ENCODE measurements at regions not wholly inside any gene's neighbourhood (a gene's known extent, or its start where the extent isn't known, plus 50 kb on each side); places are given as distances from the start of the nearest gene placed in this dataset.

- Histone ChIP-seq H3K4me1 (ENCODE audit: control insufficient read depth, insufficient read depth, low read length) (no peaks in the 10 kb centered on the region), H3K36me3 (ENCODE audit: control insufficient read depth, insufficient read depth, low read length) (no peaks in the 10 kb centered on the region), H3K4me3 (ENCODE audit: low read depth in 2 of 2, low read length in 2 of 2) (no peak overlapping the region), H3K9me3 (ENCODE audit: control insufficient read depth, insufficient read depth, low read depth, low read length) (0 out of 2 replicates have a peak, but pooled peaks cover 3% of the 10 kb centered on the region), H3K27me3 (ENCODE audit: control insufficient read depth, insufficient read depth, low read length) (no peaks in the 10 kb centered on the region), H3K27ac (ENCODE audit: low read length) (no peak overlapping the region)
- ATAC-seq (no peak; the same call in 1 of the 2 replicates), DNase-seq (ENCODE audit: low read depth, low spot score) (no peak)
- BruUV-seq (replicated peaks): no TSS peak
- intact Hi-C loops (cut with micrococcal nuclease; ENCODE audit: unreplicated experiment) (no loop called here), in situ Hi-C loops (cut with HindIII; ENCODE audit: low pct_unique_long_range_greater_than_20kb, low sequenced_read_pairs) (no loop called here)
- CTCF ChIA-PET: no interaction called here
- TF ChIP-seq TCF7L2 (IDR thresholded peaks at IDR 0.05; ENCODE audit: low read depth, low read length) (no peak), POLR2AphosphoS5 (IDR thresholded peaks at IDR 0.05; ENCODE audit: low read depth, low read length) (no peak), REST (IDR thresholded peaks at IDR 0.05; ENCODE audit: insufficient read depth in 1 of 2, low read depth in 2 of 2, low read length in 1 of 2) (no peak), CTCF (IDR thresholded peaks at IDR 0.05) (no peak), SIN3A (IDR thresholded peaks at IDR 0.05; ENCODE audit: borderline replicate concordance, insufficient read depth, low read depth, low read length) (no peak)
- POLR2A ChIA-PET: no interaction called here
Observed at GRCh38 chr4:96736352-96736889, 896.5 kb downstream of the PDHA2 start.

- no peak for ATAC-seq
- no peak for DNase-seq (ENCODE audit: low read depth, low spot score)
- no peak overlapping the region for H3K27ac ChIP-seq (ENCODE audit: low read length)
- POLR2A ChIA-PET: no interaction called here
- H3K4me3 ChIP-seq (ENCODE audit: low read depth in 2 of 2, low read length in 2 of 2): no peak overlapping the region
- CTCF ChIA-PET: no interaction called here
- in situ Hi-C loops (cut with HindIII; ENCODE audit: low pct_unique_long_range_greater_than_20kb, low sequenced_read_pairs): no loop called here
- H3K9me3 ChIP-seq (ENCODE audit: control insufficient read depth, insufficient read depth, low read depth, low read length): 0 out of 2 replicates have a peak, but pooled peaks cover 3% of the 10 kb centered on the region
- H3K27me3 ChIP-seq (ENCODE audit: control insufficient read depth, insufficient read depth, low read length): no peaks in the 10 kb centered on the region
- no peaks in the 10 kb centered on the region for H3K4me1 ChIP-seq (ENCODE audit: control insufficient read depth, insufficient read depth, low read length)
- intact Hi-C loops (cut with micrococcal nuclease; ENCODE audit: unreplicated experiment): no loop called here
- no TSS peak for BruUV-seq (replicated peaks)
- TF ChIP-seq TCF7L2 (IDR thresholded peaks at IDR 0.05; ENCODE audit: low read depth, low read length) (no peak), SIN3A (IDR thresholded peaks at IDR 0.05; ENCODE audit: borderline replicate concordance, insufficient read depth, low read depth, low read length) (no peak), CTCF (IDR thresholded peaks at IDR 0.05) (no peak)
- H3K36me3 ChIP-seq (ENCODE audit: control insufficient read depth, insufficient read depth, low read length): no peaks in the 10 kb centered on the region
Observed at GRCh38 chr4:96739101-96739500, 899.2 kb downstream of the PDHA2 start.

Measured in Panc1 (cell line).